Dedifferentiated amniotic fluid mesenchymal stem cell (primary cell): ENCODE measurements at regions not wholly inside any gene's neighbourhood (a gene's known extent, or its start where the extent isn't known, plus 50 kb on each side); places are given as distances from the start of the nearest gene placed in this dataset.
"Not testable (repeated sequence)": the region's sequence is repeated elsewhere in the genome, so short reads cannot be mapped to it uniquely, and the experiment has no call there.

Experiments used
- DNase-seq: peaks from one replicate; pipeline ENCODE4 v3.0.0-alpha.2; 2016; ENCODE audit errors: extremely low spot score

- DNase-seq: no peak
Observed at GRCh38 chr1:117707371-117707770, 101.5 kb downstream of the TENT5C start.

GRCh38 chr1:117708323-117709248, 102.7 kb downstream of the TENT5C start:
- DNase-seq: no peak

- no peak for DNase-seq
Observed at GRCh38 chr1:117709249-117709691, 103.4 kb downstream of the TENT5C start.

GRCh38 chr1:117710710-117711109, 104.9 kb downstream of the TENT5C start:
- DNase-seq: no peak

GRCh38 chr1:117712621-117713020, 106.8 kb downstream of the TENT5C start:
- no peak for DNase-seq

- DNase-seq: no peak
Observed at GRCh38 chr1:117714546-117714945, 108.7 kb downstream of the TENT5C start.

- not testable (repeated sequence) for DNase-seq
Observed at GRCh38 chr1:117716030-117716429, 110.2 kb downstream of the TENT5C start.

- not testable (repeated sequence) for DNase-seq
Observed at GRCh38 chr1:117717980-117718379, 112.1 kb downstream of the TENT5C start.

- not testable (repeated sequence) for DNase-seq
Observed at GRCh38 chr1:117718596-117718995, 112.7 kb downstream of the TENT5C start.

GRCh38 chr1:117719004-117719403, 113.2 kb downstream of the TENT5C start:
- DNase-seq: no peak

GRCh38 chr1:117732065-117732797, 126.4 kb downstream of the TENT5C start:
- no peak for DNase-seq

- DNase-seq: no peak
Observed at GRCh38 chr1:117732956-117733355, 127.1 kb downstream of the TENT5C start.

- DNase-seq: no peak
Observed at GRCh38 chr1:117734403-117734802, 128.6 kb downstream of the TENT5C start.

GRCh38 chr1:117735045-117735992, 129.5 kb downstream of the TENT5C start:
- DNase-seq: peak; percentile 81

- DNase-seq: no peak
Observed at GRCh38 chr1:117739504-117739903, 133.7 kb downstream of the TENT5C start.

- DNase-seq: no peak
Observed at GRCh38 chr1:117740496-117740895, 134.6 kb downstream of the TENT5C start.

GRCh38 chr1:117746565-117746964, 140.7 kb downstream of the TENT5C start:
- not testable (repeated sequence) for DNase-seq

GRCh38 chr1:117747605-117748004, 141.8 kb downstream of the TENT5C start:
- no peak for DNase-seq

- no peak for DNase-seq
Observed at GRCh38 chr1:117751321-117751720, 145.5 kb downstream of the TENT5C start.

GRCh38 chr1:117752661-117753060, 146.8 kb downstream of the TENT5C start:
- no peak for DNase-seq

- no peak for DNase-seq
Observed at GRCh38 chr1:117753232-117753631, 147.4 kb downstream of the TENT5C start.

- DNase-seq: peak; percentile 19
Observed at GRCh38 chr1:117753652-117754051, 147.8 kb downstream of the TENT5C start.
